IMR-90 (cell line): ENCODE measurements at regions not wholly inside any gene's neighbourhood (a gene's known extent, or its start where the extent isn't known, plus 50 kb on each side); places are given as distances from the start of the nearest gene placed in this dataset.

ENCODE experiments used
- ATAC-seq: fragments of 200-7000 bp; cut with Tn5 transposase; 2 replicates; pipeline ENCODE4 v1.9.1; 2020; ENCODE audit warnings: low read depth, mild to moderate bottlenecking, moderate library complexity
- BruUV-seq: library from RNA; stranded (reverse); fragments of 400-500 nt; replicated peaks from 2 replicates; lab custom pipeline; 2021; lab: Mats Ljungman, UMichigan
- CTCF ChIA-PET: fragments of 300-600 bp; formaldehyde crosslinking; extraction: SDS; loops from one replicate; lab custom pipeline; 2021; ENCODE audit warnings: antibody characterized with exemption; lab: Yijun Ruan, JAX
- POLR2A ChIA-PET: fragments of 300-600 bp; sonication (Branson Sonifier 250); formaldehyde crosslinking; loops from one replicate; lab custom pipeline; 2022; ENCODE audit warnings: antibody characterized with exemption; ENCODE audit not compliant: unreplicated experiment; lab: Charles Lee
- DNase-seq: peaks from one replicate; pipeline ENCODE4 v3.0.0; 2013
- H2AFZ ChIP-seq: replicated peaks from 2 replicates; pipeline ENCODE3; 2013; ENCODE audit warnings: low read length, mild to moderate bottlenecking; ENCODE audit not compliant: poor library complexity
- H2AK5ac ChIP-seq: 2 replicates; pipeline ENCODE4 v1.6.1; 2013; ENCODE audit warnings: low read depth, low read length, inconsistent platforms
- H2AK9ac ChIP-seq: replicated peaks from 2 replicates; pipeline ENCODE3; 2013; ENCODE audit warnings: mild to moderate bottlenecking, low read depth, low read length, moderate library complexity; ENCODE audit not compliant: poor library complexity
- H2BK120ac ChIP-seq: 2 replicates; pipeline ENCODE4 v1.6.1; 2013; ENCODE audit warnings: low read depth, low read length, inconsistent platforms
- H2BK15ac ChIP-seq: 3 replicates; pipeline ENCODE4 v1.6.1; 2013; ENCODE audit warnings: low read depth, low read length, inconsistent platforms
- H2BK20ac ChIP-seq: 2 replicates; pipeline ENCODE4 v1.6.1; 2013; ENCODE audit warnings: low read depth, mild to moderate bottlenecking, inconsistent platforms, low read length, moderate library complexity
- H2BK5ac ChIP-seq: 2 replicates; pipeline ENCODE4 v1.6.1; 2013; ENCODE audit warnings: mild to moderate bottlenecking, low read depth, low read length, inconsistent platforms; ENCODE audit not compliant: poor library complexity, severe bottlenecking
- H3K14ac ChIP-seq: replicated peaks from 2 replicates; pipeline ENCODE4 v1.6.1; 2013; ENCODE audit warnings: low read depth, low read length, inconsistent platforms
- H3K18ac ChIP-seq: 2 replicates; pipeline ENCODE4 v1.6.1; 2013; ENCODE audit warnings: low read depth, low read length, control low read depth
- H3K23ac ChIP-seq: 2 replicates; pipeline ENCODE4 v1.6.1; 2013; ENCODE audit warnings: low read depth, low read length, inconsistent platforms
- H3K27ac ChIP-seq: 2 replicates; pipeline ENCODE4 v1.5.1; 2013; ENCODE audit warnings: mild to moderate bottlenecking, control low read depth, low read length; ENCODE audit not compliant: insufficient read depth
- H3K27me3 ChIP-seq: 2 replicates; pipeline ENCODE4 v1.6.1; 2013; ENCODE audit warnings: low read length; ENCODE audit not compliant: control insufficient read depth, insufficient read depth
- H3K36me3 ChIP-seq: 2 replicates; pipeline ENCODE4 v1.6.1; 2013; ENCODE audit warnings: low read length, mixed read lengths; ENCODE audit not compliant: control insufficient read depth, insufficient read depth
- H3K4ac ChIP-seq: 2 replicates; pipeline ENCODE4 v1.6.1; 2013; ENCODE audit warnings: low read depth, low read length, inconsistent platforms
- H3K4me1 ChIP-seq: 2 replicates; pipeline ENCODE4 v1.6.1; 2013; ENCODE audit warnings: low read length, mixed read lengths; ENCODE audit not compliant: control insufficient read depth, insufficient read depth
- H3K4me2 ChIP-seq: 2 replicates; pipeline ENCODE4 v1.6.1; 2013; ENCODE audit warnings: low read depth, mild to moderate bottlenecking, control low read depth, low read length, moderate library complexity
- H3K4me3 ChIP-seq: 2 replicates; pipeline ENCODE4 v1.5.1; 2013; ENCODE audit warnings: low read depth, mild to moderate bottlenecking, control low read depth, low read length, moderate library complexity; ENCODE audit not compliant: insufficient read depth
- H3K56ac ChIP-seq: 2 replicates; pipeline ENCODE4 v1.6.1; 2013; ENCODE audit warnings: low read length, inconsistent platforms; ENCODE audit not compliant: insufficient read depth; ENCODE audit errors: extremely low read depth
- H3K79me1 ChIP-seq, 2 experiments: 2 replicates each; pipeline ENCODE4 v1.6.1; 2013; ENCODE audit warnings: low read length in 2 of 2, inconsistent platforms in 1 of 2, low read depth in 1 of 2
- H3K9ac ChIP-seq: 2 replicates; pipeline ENCODE4 v1.6.1; 2013; ENCODE audit warnings: low read depth, low read length, control low read depth
- H3K9me1 ChIP-seq: 2 replicates; pipeline ENCODE4 v1.6.1; 2013; ENCODE audit warnings: low read length, inconsistent platforms; ENCODE audit not compliant: insufficient read depth
- H3K9me3 ChIP-seq: 2 replicates; pipeline ENCODE4 v1.6.1; 2013; ENCODE audit warnings: low read length; ENCODE audit not compliant: control insufficient read depth, insufficient read depth
- H4K20me1 ChIP-seq: 2 replicates; pipeline ENCODE4 v1.6.1; 2013; ENCODE audit warnings: low read length, inconsistent platforms; ENCODE audit not compliant: insufficient read depth
- H4K5ac ChIP-seq: 2 replicates; pipeline ENCODE4 v1.6.1; 2013; ENCODE audit warnings: mild to moderate bottlenecking, low read depth, low read length, control low read depth
- H4K8ac ChIP-seq, 2 experiments: 2 replicates each; pipeline ENCODE4 v1.6.1; 2013; ENCODE audit warnings: low read depth in 2 of 2, low read length in 2 of 2, control low read depth in 1 of 2, inconsistent platforms in 1 of 2
- H4K91ac ChIP-seq: 2 replicates; pipeline ENCODE4 v1.6.1; 2013; ENCODE audit warnings: low read depth, low read length, inconsistent platforms; ENCODE audit not compliant: insufficient read depth
- BHLHE40 ChIP-seq: fragments of 150-350 bp; IDR thresholded peaks from 2 replicates; pipeline ENCODE4 v1.6.1; 2016; ENCODE audit warnings: mild to moderate bottlenecking, low read depth, low read length
- CEBPB ChIP-seq: IDR thresholded peaks from 2 replicates; pipeline ENCODE4 v1.6.1; 2012; ENCODE audit warnings: low read depth, low read length, improper control_type of control experiment
- FOS ChIP-seq: fragments of 150-350 bp; IDR thresholded peaks from 2 replicates; pipeline ENCODE4 v1.6.1; 2016; ENCODE audit warnings: low read depth, low read length
- MAZ ChIP-seq: IDR thresholded peaks from 2 replicates; pipeline ENCODE4 v1.6.1; 2012; ENCODE audit warnings: low read depth, mild to moderate bottlenecking, low read length, improper control_type of control experiment, moderate library complexity, borderline replicate concordance
- MXI1 ChIP-seq: IDR thresholded peaks from 2 replicates; pipeline ENCODE4 v1.6.1; 2012; ENCODE audit warnings: low read depth, mild to moderate bottlenecking, low read length, moderate library complexity, borderline replicate concordance
- NFE2L2 ChIP-seq: fragments of 150-350 bp; IDR thresholded peaks from 2 replicates; pipeline ENCODE4 v1.6.1; 2016; ENCODE audit warnings: low read depth, mild to moderate bottlenecking, low read length
- RAD21 ChIP-seq: IDR thresholded peaks from 2 replicates; pipeline ENCODE4 v1.6.1; 2012; ENCODE audit warnings: low read length, improper control_type of control experiment
- RCOR1 ChIP-seq: IDR thresholded peaks from 2 replicates; pipeline ENCODE4 v1.6.1; 2012; ENCODE audit warnings: mild to moderate bottlenecking, low read length, improper control_type of control experiment; ENCODE audit not compliant: insufficient replicate concordance
- RFX5 ChIP-seq: IDR thresholded peaks from 2 replicates; pipeline ENCODE4 v1.8.0; 2012; ENCODE audit warnings: low read depth, mild to moderate bottlenecking, low read length, moderate library complexity
- WGBS, 2 experiments: methylation state at CpG; one replicate each; pipeline versions ENCODE4 v1.1.5 to v1.1.7; 2013; ENCODE audit warnings: missing lambda C conversion rate in 2 of 2; ENCODE audit not compliant: insufficient read length in 1 of 2; ENCODE audit errors: extremely low coverage in 2 of 2; 5-methylcytosine and 5-hydroxymethylcytosine counted together
- dilution Hi-C: fragments of 300-500 bp; cut with HindIII; formaldehyde crosslinking; loops from one replicate; pipeline ENCODE4 v1.14.3; 2018; ENCODE audit warnings: low sequenced_read_pairs; ENCODE audit not compliant: unreplicated experiment
- in situ Hi-C: fragments of 300-500 bp; cut with MboI; formaldehyde crosslinking; loops from 3 replicates; pipeline ENCODE4 v1.14.3; 2019; ENCODE audit warnings: low sequenced_read_pairs, inconsistent platforms, mixed read lengths
- intact Hi-C: fragments of 100-400 bp; cut with micrococcal nuclease; formaldehyde crosslinking; loops from 2 replicates; pipeline ENCODE4 v1.10.0; 2022

DNA sequence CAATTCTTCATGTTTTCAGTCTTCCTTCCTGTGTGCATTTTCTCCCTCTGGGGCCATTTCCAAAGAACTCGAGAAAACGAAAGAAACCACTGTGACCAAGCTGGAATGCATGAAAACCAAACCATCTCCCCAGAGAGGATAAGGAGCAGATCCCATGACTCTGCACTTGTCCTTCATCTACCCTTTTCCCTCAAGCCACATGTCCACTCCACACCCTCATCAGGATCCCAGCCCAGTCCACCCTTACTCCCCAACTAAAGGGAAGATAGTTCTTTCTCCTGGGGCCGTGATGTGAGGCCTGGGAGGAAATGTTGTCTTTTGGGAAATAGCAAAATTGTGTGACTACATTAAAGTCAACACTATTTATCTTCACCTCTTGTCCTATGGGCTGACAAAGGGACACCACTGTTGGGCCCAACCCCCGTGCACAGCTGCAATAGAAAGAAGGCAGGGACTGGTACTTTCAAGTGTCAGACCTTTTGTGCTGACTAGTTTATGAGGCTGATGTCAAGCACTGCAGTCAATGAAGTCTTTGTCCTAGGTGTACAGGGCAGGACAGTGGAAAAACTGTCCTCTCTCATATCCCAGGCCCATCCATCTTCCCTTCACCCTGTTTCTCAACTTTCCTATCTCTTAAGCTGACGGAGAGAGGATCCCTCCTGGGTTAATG is 487.1 kb upstream of the NR2F2 start:
- Histone ChIP-seq H3K18ac (peak overlapping the region; percentile 33; the same call in 1 of the 2 replicates), H2AK9ac (no peak overlapping the region), H2AFZ (no peak overlapping the region), H3K4ac (peak overlapping the region; percentile 43; the same call in 1 of the 2 replicates), H3K4me2 (no peak overlapping the region), H3K9me1 (peaks cover 6% of the 10 kb centered on the region), H3K9ac (no peak overlapping the region), H2BK15ac (no peak overlapping the region), H3K4me1 (peaks cover 20% of the 10 kb centered on the region), H4K20me1 (no peaks in the 10 kb centered on the region), H3K36me3 (no peaks in the 10 kb centered on the region), H2BK120ac (peak overlapping the region; percentile 43; the same call in 1 of the 2 replicates), H2BK20ac (peak overlapping the region; percentile 67; the same call in 1 of the 2 replicates), H4K91ac (peak overlapping the region; percentile 44; the same call in 1 of the 2 replicates), H3K27ac (no peak overlapping the region), H3K14ac (peak overlapping the region; percentile 20; the same call in 1 of the 2 replicates), H2AK5ac (no peak overlapping the region; the same call in 1 of the 2 replicates), H4K8ac (peak overlapping the region in 1 of 2 experiments; percentile 14; a peak in 1 of 4 replicates), H3K9me3 (no peaks in the 10 kb centered on the region), H3K27me3 (no peaks in the 10 kb centered on the region), H4K5ac (no peak overlapping the region; the same call in 1 of the 2 replicates), H3K79me1 (no peaks in the 10 kb centered on the region), H2BK5ac (no peak overlapping the region), H3K23ac (no peak overlapping the region), H3K56ac (no peak overlapping the region), H3K4me3 (no peak overlapping the region)
- dilution Hi-C loops: no loop called here
- ChIA-PET POLR2A (no interaction called here), CTCF (no interaction called here)
- DNase-seq (no peak), ATAC-seq (no peak)
- WGBS, 2 experiments: 93% methylated on average over 3 of the region's 5 CpGs; no CpG with 5 or more reads in 1 of the 2 experiments
- in situ Hi-C loops: no loop called here
- no peak for TF ChIP-seq MXI1
- TF ChIP-seq RCOR1: no peak
- TF ChIP-seq CEBPB: no peak
- no peak for TF ChIP-seq BHLHE40
- TF ChIP-seq NFE2L2: no peak
- no peak for TF ChIP-seq FOS
- no peak for TF ChIP-seq RFX5
- no peak for TF ChIP-seq RAD21
- TF ChIP-seq MAZ: no peak
- BruUV-seq: no TSS peak
- intact Hi-C loops: loop anchor here (10.0 kb wide), 1 partner anchor 559 kb away; no protein-coding TSS in a partner anchor
